Neural cell (in vitro differentiated cells): ENCODE measurements at regions not wholly inside any gene's neighbourhood (a gene's known extent, or its start where the extent isn't known, plus 50 kb on each side); places are given as distances from the start of the nearest gene placed in this dataset.

Experiments
- SMC3 ChIP-seq: fragments of 450-650 bp; conservative IDR thresholded peaks from 2 replicates; pipeline ENCODE4 v1.6.1; 2014; ENCODE audit warnings: antibody characterized with exemption, mild to moderate bottlenecking, moderate library complexity; ENCODE audit not compliant: poor library complexity
- TF ChIP-seq, protein P1 (sequence below): fragments of 450-650 bp; IDR thresholded peaks from 2 replicates; pipeline ENCODE4 v1.5.1; 2014; ENCODE audit warnings: antibody characterized with exemption, mild to moderate bottlenecking, moderate library complexity; ENCODE audit not compliant: poor library complexity, severe bottlenecking

DNA sequence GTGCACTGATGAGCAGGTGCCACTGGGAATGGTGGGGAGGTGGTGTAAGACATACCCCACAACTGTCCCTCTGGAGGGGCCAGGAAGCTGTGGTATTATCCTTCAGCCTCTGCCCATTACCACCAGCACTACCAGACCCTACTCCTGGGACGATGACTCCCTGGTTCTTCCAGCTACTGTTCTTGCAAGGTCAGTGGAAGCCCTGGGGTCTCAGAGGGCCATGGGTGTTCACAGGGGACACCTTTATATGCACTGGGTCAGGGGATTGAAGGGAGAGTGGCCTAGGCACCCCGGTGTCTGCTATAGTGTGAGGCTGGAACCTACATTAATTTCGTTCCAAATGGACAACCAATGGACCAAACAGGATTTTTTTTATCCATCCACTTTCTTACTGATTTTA is 94.7 kb upstream of the SLC22A11 start:
- TF ChIP-seq, protein P1, sequence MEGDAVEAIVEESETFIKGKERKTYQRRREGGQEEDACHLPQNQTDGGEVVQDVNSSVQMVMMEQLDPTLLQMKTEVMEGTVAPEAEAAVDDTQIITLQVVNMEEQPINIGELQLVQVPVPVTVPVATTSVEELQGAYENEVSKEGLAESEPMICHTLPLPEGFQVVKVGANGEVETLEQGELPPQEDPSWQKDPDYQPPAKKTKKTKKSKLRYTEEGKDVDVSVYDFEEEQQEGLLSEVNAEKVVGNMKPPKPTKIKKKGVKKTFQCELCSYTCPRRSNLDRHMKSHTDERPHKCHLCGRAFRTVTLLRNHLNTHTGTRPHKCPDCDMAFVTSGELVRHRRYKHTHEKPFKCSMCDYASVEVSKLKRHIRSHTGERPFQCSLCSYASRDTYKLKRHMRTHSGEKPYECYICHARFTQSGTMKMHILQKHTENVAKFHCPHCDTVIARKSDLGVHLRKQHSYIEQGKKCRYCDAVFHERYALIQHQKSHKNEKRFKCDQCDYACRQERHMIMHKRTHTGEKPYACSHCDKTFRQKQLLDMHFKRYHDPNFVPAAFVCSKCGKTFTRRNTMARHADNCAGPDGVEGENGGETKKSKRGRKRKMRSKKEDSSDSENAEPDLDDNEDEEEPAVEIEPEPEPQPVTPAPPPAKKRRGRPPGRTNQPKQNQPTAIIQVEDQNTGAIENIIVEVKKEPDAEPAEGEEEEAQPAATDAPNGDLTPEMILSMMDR, result no peak
- TF ChIP-seq SMC3, result no peak
